K562 (cell line): ENCODE measurements at regions not wholly inside any gene's neighbourhood (a gene's known extent, or its start where the extent isn't known, plus 50 kb on each side); places are given as distances from the start of the nearest gene placed in this dataset.
"Not testable (repeated sequence)": the region's sequence is repeated elsewhere in the genome, so short reads cannot be mapped to it uniquely, and the experiment has no call there.

Experiments
- ATAC-seq: fragments of 200-7000 bp; cut with Tn5 transposase; 3 replicates; pipeline ENCODE4 v1.9.1; 2020; ENCODE audit warnings: moderate library complexity
- BruUV-seq: library from RNA; stranded (reverse); fragments of 400-500 nt; replicated peaks from 2 replicates; lab custom pipeline; 2021; lab: Mats Ljungman, UMichigan
- CTCF ChIA-PET: fragments of 300-600 bp; formaldehyde crosslinking; extraction: SDS; loops from one replicate; lab custom pipeline; 2021; ENCODE audit warnings: low intra/inter-chr PET ratio; lab: Yijun Ruan, JAX
- POLR2A ChIA-PET: fragments of 300-600, 350-650 bp; sonication (Branson Sonifier 250); formaldehyde crosslinking; extraction: SDS; loops from one replicate; lab custom pipeline; 2021; ENCODE audit warnings: antibody characterized with exemption, inconsistent platforms; lab: Yijun Ruan, JAX
- DNase-seq, 4 experiments: peaks; one replicate each; pipeline versions ENCODE4 v3.0.0 to v3.0.0-alpha.2; 2011 to 2018; ENCODE audit warnings: low spot score in 3 of 4, mixed read lengths in 3 of 4; ENCODE audit errors: extremely low read depth in 1 of 4
- FAIRE-seq: peaks from 2 replicates; lab custom pipeline; 2011; peaks lifted over from hg19 to GRCh38; lab: Jason Lieb, UNC
- H2AFZ ChIP-seq: 2 replicates; pipeline ENCODE4 v1.6.0; 2011; ENCODE audit warnings: low read depth, low read length, control low read depth, inconsistent platforms
- H3K27ac ChIP-seq: fragments of 200-600 bp; 3 replicates; pipeline ENCODE4 v1.8.0; 2011; ENCODE audit warnings: low read depth, mild to moderate bottlenecking, control low read depth, inconsistent platforms, low read length, moderate library complexity, mixed read lengths; ENCODE audit errors: extremely low read depth
- H3K27me3 ChIP-seq, 2 experiments: fragments of 300-600 bp in 1 of 2; 2 replicates in 1 of 2; 3 replicates in 1 of 2; pipeline versions ENCODE4 v1.6.0 to v1.8.0; 2011; ENCODE audit warnings: inconsistent platforms in 2 of 2, low read length in 2 of 2, mild to moderate bottlenecking in 1 of 2, mixed read lengths in 1 of 2, moderate library complexity in 1 of 2; ENCODE audit not compliant: control insufficient read depth in 2 of 2, insufficient read depth in 2 of 2
- H3K36me3 ChIP-seq: fragments of 300-600 bp; 3 replicates; pipeline ENCODE4 v1.8.0; 2011; ENCODE audit warnings: mild to moderate bottlenecking, low read length, inconsistent platforms; ENCODE audit not compliant: control insufficient read depth, insufficient read depth
- H3K4me1 ChIP-seq, 2 experiments: fragments of 200-600 bp in 1 of 2; replicated peaks in 1 of 2; 2 replicates in 1 of 2; 3 replicates in 1 of 2; pipeline versions ENCODE4 v1.5.1 to v1.8.0; 2011; ENCODE audit warnings: inconsistent platforms in 2 of 2, low read length in 2 of 2, mild to moderate bottlenecking in 1 of 2, mixed read lengths in 1 of 2, moderate library complexity in 1 of 2; ENCODE audit not compliant: control insufficient read depth in 2 of 2, insufficient read depth in 2 of 2
- H3K4me2 ChIP-seq: 2 replicates; pipeline ENCODE4 v1.6.1; 2011; ENCODE audit warnings: low read length, control low read depth, inconsistent platforms, mixed read lengths; ENCODE audit not compliant: insufficient read depth
- H3K4me3 ChIP-seq: fragments of 200-600 bp; sonication (generic), shearing (Covaris generic); 2 replicates; pipeline ENCODE4 v1.5.1; 2016; ENCODE audit warnings: control low read depth, inconsistent platforms
- H3K79me2 ChIP-seq: fragments of 200-600 bp; 3 replicates; pipeline ENCODE4 v1.8.0; 2011; ENCODE audit warnings: low read length, inconsistent platforms; ENCODE audit not compliant: control insufficient read depth, insufficient read depth
- H3K9ac ChIP-seq, 2 experiments: 2 replicates each; pipeline versions ENCODE4 v1.6.0 to v1.6.1; 2011; ENCODE audit warnings: low read depth in 2 of 2, low read length in 2 of 2, control low read depth in 1 of 2, inconsistent platforms in 1 of 2, mild to moderate bottlenecking in 1 of 2, mixed read lengths in 1 of 2; ENCODE audit not compliant: insufficient read depth in 1 of 2
- H3K9me1 ChIP-seq: one replicate; pipeline ENCODE4 v1.6.0; 2011; ENCODE audit warnings: inconsistent platforms, mild to moderate bottlenecking, low read length, moderate library complexity; ENCODE audit not compliant: control insufficient read depth, insufficient read depth
- H3K9me3 ChIP-seq: replicated peaks from 2 replicates; pipeline ENCODE4 v1.5.1; 2011; ENCODE audit warnings: low read depth, low read length, inconsistent platforms; ENCODE audit not compliant: control insufficient read depth, insufficient read depth
- H4K20me1 ChIP-seq: replicated peaks from 2 replicates; pipeline ENCODE4 v1.6.1; 2011; ENCODE audit warnings: low read length, inconsistent platforms, mixed read lengths; ENCODE audit not compliant: control insufficient read depth, insufficient read depth
- ADNP ChIP-seq: fragments of 200-800 bp; sonication (Bioruptor generic); IDR thresholded peaks from 2 replicates; pipeline ENCODE4 v1.6.1; 2016; ENCODE audit warnings: missing genetic modification characterization, missing compliant biosample characterization
- GTF2E2 ChIP-seq: fragments of 200-800 bp; sonication (Bioruptor generic); IDR thresholded peaks from 2 replicates; pipeline ENCODE4 v1.6.1; 2016; ENCODE audit warnings: missing genetic modification characterization, missing compliant biosample characterization
- HNRNPLL ChIP-seq: fragments of 200-400 bp; formaldehyde crosslinking; IDR thresholded peaks from 2 replicates; pipeline ENCODE4 v1.6.1; 2017; ENCODE audit warnings: low read length, low read depth, mild to moderate bottlenecking; ENCODE audit not compliant: poor library complexity, severe bottlenecking
- WGBS: fragments of 100-300 bp; shearing (Covaris generic); methylation state at CpG from one replicate; pipeline ENCODE4 v1.1.6; 2016; ENCODE audit warnings: low coverage, mixed read lengths; ENCODE audit not compliant: insufficient coverage; ENCODE audit errors: missing lambda C conversion rate; 5-methylcytosine and 5-hydroxymethylcytosine counted together
- in situ Hi-C: fragments of 300-500 bp; cut with MboI; formaldehyde crosslinking; loops from 4 replicates; pipeline ENCODE4 v1.15.0; 2018; ENCODE audit warnings: inconsistent platforms, mixed read lengths
- intact Hi-C: fragments of 100-400 bp; cut with micrococcal nuclease; formaldehyde crosslinking; loops from 2 replicates; pipeline ENCODE4 v1.14.2; 2022
- TF ChIP-seq, protein P1 (sequence below): fragments of 200-800 bp; sonication (Bioruptor generic); IDR thresholded peaks from 2 replicates; pipeline ENCODE4 v1.6.1; 2017; ENCODE audit warnings: missing genetic modification characterization, missing compliant biosample characterization

DNA sequence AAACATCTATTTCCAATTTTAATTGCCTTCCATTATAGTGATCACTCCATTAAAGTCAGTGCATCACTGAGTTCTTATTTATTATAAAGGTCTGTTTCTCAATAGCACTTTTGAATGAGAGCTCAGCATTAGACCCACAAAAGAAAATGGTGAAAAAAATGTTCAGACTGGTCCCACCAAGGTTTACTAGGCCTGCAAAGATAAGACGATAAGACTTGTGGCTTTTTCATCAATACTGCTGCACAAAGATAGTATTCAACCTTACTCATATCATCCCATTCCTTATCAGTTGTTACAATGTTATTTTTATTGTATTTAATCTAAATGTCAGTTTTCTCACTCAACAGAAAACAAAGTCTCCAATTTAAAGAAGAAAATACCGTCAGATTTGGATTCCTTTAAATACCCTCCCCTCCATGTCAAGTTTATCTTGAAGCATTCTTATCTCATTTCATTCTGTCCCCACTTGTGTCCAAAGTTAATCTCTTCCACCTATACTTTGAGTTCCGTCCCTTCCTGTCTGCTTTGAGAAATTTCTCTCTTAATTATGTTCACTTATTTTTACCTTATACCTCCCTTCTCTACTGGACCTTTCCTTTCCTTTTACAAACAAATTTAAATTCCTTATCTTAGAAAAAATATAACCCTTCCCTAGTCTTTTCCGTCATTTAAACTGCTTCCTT, 140.0 kb downstream of the GASK1B start:
- ChIA-PET CTCF (no interaction called here), POLR2A (no interaction called here)
- DNase-seq (no peak), ATAC-seq (no peak), FAIRE-seq (no peak)
- Histone ChIP-seq H3K27me3 (no peaks in the 10 kb centered on the region), H3K9ac (no peak overlapping the region), H2AFZ (no peak overlapping the region), H3K4me1 (no peaks in the 10 kb centered on the region), H3K79me2 (no peaks in the 10 kb centered on the region), H3K4me3 (no peak overlapping the region), H3K27ac (no peak overlapping the region), H4K20me1 (no peaks in the 10 kb centered on the region), H3K36me3 (no peaks in the 10 kb centered on the region)
- no TSS peak for BruUV-seq
- WGBS = 0% methylated on average over 4 of the region's 4 CpGs
- in situ Hi-C loops = no loop called here
- intact Hi-C loops = no loop called here
- TF ChIP-seq HNRNPLL (no peak), ADNP (tag) (no peak), GTF2E2 (tag) (no peak)
- TF ChIP-seq, protein P1, sequence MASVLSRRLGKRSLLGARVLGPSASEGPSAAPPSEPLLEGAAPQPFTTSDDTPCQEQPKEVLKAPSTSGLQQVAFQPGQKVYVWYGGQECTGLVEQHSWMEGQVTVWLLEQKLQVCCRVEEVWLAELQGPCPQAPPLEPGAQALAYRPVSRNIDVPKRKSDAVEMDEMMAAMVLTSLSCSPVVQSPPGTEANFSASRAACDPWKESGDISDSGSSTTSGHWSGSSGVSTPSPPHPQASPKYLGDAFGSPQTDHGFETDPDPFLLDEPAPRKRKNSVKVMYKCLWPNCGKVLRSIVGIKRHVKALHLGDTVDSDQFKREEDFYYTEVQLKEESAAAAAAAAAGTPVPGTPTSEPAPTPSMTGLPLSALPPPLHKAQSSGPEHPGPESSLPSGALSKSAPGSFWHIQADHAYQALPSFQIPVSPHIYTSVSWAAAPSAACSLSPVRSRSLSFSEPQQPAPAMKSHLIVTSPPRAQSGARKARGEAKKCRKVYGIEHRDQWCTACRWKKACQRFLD (CRISPR knock-in tag) = no peak
- TF ChIP-seq, all 486 proteins: peak for 0
- Histone ChIP-seq H3K9me3 (no peaks in the 10 kb centered on the region; the same call in 1 of the 2 replicates), H3K4me2 (no peak overlapping the region), H3K9me1 (no peaks in the 10 kb centered on the region)

DNA sequence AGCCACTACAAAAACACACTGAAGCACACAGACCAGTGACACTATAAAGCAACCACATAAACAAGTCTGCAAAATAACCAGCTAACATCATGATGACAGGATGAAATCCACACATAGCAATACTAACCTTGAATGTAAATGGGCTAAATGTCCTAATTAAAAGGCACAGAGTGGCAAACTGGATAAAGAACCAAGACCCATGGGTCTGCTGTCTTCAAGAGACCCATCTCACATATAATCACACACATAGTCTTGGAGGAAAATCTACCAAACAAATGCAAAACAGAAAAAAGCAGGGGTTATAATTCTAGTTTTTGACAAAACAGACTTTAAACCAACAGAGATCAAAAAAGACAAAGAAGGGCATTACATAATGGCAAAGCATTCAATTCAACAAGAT, 144.4 kb downstream of the GASK1B start:
- FAIRE-seq, H3K9me1 ChIP-seq, BruUV-seq, H3K4me3 ChIP-seq, H4K20me1 ChIP-seq, H3K79me2 ChIP-seq, H3K4me2 ChIP-seq, H3K36me3 ChIP-seq, intact Hi-C loops, H3K27ac ChIP-seq, H3K9ac ChIP-seq, DNase-seq, in situ Hi-C loops, ATAC-seq, H3K9me3 ChIP-seq, H2AFZ ChIP-seq, CTCF ChIA-PET, H3K27me3 ChIP-seq, H3K4me1 ChIP-seq, POLR2A ChIA-PET: not testable (repeated sequence)
